GM12878 (cell line): ENCODE measurements at regions not wholly inside any gene's neighbourhood (a gene's known extent, or its start where the extent isn't known, plus 50 kb on each side); places are given as distances from the start of the nearest gene placed in this dataset.

ENCODE experiments used
- ATAC-seq: fragments of 200-7000 bp; cut with Tn5 transposase; 3 replicates; pipeline ENCODE4 v1.9.1; 2020; ENCODE audit warnings: mild to moderate bottlenecking, moderate library complexity
- BruUV-seq: library from RNA; stranded (reverse); fragments of 400-500 nt; replicated peaks from 2 replicates; lab custom pipeline; 2021; lab: Mats Ljungman, UMichigan
- CTCF ChIA-PET: fragments of 300-600 bp; sonication (Branson Sonifier 250); formaldehyde crosslinking; extraction: SDS; loops from one replicate; lab custom pipeline; 2021; ENCODE audit warnings: inconsistent platforms; lab: Yijun Ruan, JAX
- POLR2A ChIA-PET: fragments of 350-600 bp; formaldehyde crosslinking; extraction: SDS; loops from one replicate; lab custom pipeline; 2021; ENCODE audit warnings: inconsistent platforms; lab: Charles Lee
- RAD21 ChIA-PET: fragments of 300-600 bp; sonication (Branson Sonifier 250); formaldehyde crosslinking; loops from one replicate; lab custom pipeline; 2023; ENCODE audit warnings: antibody characterized with exemption; ENCODE audit not compliant: unreplicated experiment; lab: Charles Lee
- SMC1A ChIA-PET: fragments of 300-600 bp; sonication (Branson Sonifier 250); formaldehyde crosslinking; loops from one replicate; lab custom pipeline; 2023; ENCODE audit not compliant: unreplicated experiment, uncharacterized antibody; lab: Charles Lee
- DNase-seq: peaks from one replicate; pipeline ENCODE4 v3.0.0-alpha.2; 2011; ENCODE audit warnings: low read depth, low spot score
- FAIRE-seq: peaks from 3 replicates; lab custom pipeline; 2011; peaks lifted over from hg19 to GRCh38; lab: Jason Lieb, UNC
- H2AFZ ChIP-seq: 2 replicates; pipeline ENCODE4 v1.6.0; 2011; ENCODE audit warnings: low read depth, low read length, control low read depth; ENCODE audit not compliant: control insufficient read depth
- H3K27ac ChIP-seq: 2 replicates; pipeline ENCODE4 v1.5.1; 2011; ENCODE audit warnings: control low read depth; ENCODE audit not compliant: control insufficient read depth, insufficient read depth
- H3K27me3 ChIP-seq, 2 experiments: replicated peaks in 1 of 2; 2 replicates each; pipeline versions ENCODE4 v1.6.0 to v1.6.1; 2011; ENCODE audit warnings: low read length in 1 of 2; ENCODE audit not compliant: control insufficient read depth in 2 of 2, insufficient read depth in 2 of 2
- H3K36me3 ChIP-seq, 2 experiments: 2 replicates each; pipeline ENCODE4 v1.5.1; 2011; ENCODE audit warnings: low read length in 1 of 2; ENCODE audit not compliant: control insufficient read depth in 2 of 2, insufficient read depth in 2 of 2
- H3K4me1 ChIP-seq: 2 replicates; pipeline ENCODE4 v1.6.1; 2011; ENCODE audit warnings: mild to moderate bottlenecking, low read length, moderate library complexity, mixed read lengths; ENCODE audit not compliant: control insufficient read depth, insufficient read depth
- H3K4me2 ChIP-seq: 2 replicates; pipeline ENCODE4 v1.6.0; 2011; ENCODE audit warnings: control low read depth; ENCODE audit not compliant: control insufficient read depth, insufficient read depth
- H3K4me3 ChIP-seq: fragments of 200-600 bp; sonication (generic); 2 replicates; pipeline ENCODE4 v1.5.1; 2016
- H3K79me2 ChIP-seq: 2 replicates; pipeline ENCODE4 v1.6.0; 2011; ENCODE audit warnings: low read length; ENCODE audit not compliant: control insufficient read depth, insufficient read depth
- H3K9ac ChIP-seq: 2 replicates; pipeline ENCODE4 v1.8.0; 2011; ENCODE audit warnings: low read length, control low read depth, mixed read lengths; ENCODE audit not compliant: control insufficient read depth, insufficient read depth
- H3K9me3 ChIP-seq: replicated peaks from 3 replicates; pipeline ENCODE4 v1.5.1; 2011; ENCODE audit warnings: mild to moderate bottlenecking, low read length; ENCODE audit not compliant: control insufficient read depth, insufficient read depth
- H4K20me1 ChIP-seq: 2 replicates; pipeline ENCODE4 v1.6.0; 2011; ENCODE audit not compliant: control insufficient read depth, insufficient read depth
- CBX5 ChIP-seq: sonication (generic); IDR thresholded peaks from 2 replicates; pipeline ENCODE4 v1.6.1; 2016; ENCODE audit warnings: low read depth, moderate library complexity, mild to moderate bottlenecking, inconsistent platforms
- MTA2 ChIP-seq: fragments of 450-650 bp; IDR thresholded peaks from 2 replicates; pipeline ENCODE4 v1.6.1; 2016; ENCODE audit warnings: low read depth, mild to moderate bottlenecking, moderate library complexity
- NFYB ChIP-seq: IDR thresholded peaks from 2 replicates; pipeline ENCODE4 v1.6.1; 2011; ENCODE audit warnings: low read depth, mild to moderate bottlenecking, low read length, improper control_type of control experiment, moderate library complexity; ENCODE audit not compliant: insufficient read depth
- PAX5 ChIP-seq: IDR thresholded peaks from 2 replicates; pipeline ENCODE4 v1.6.1; 2011; ENCODE audit warnings: low read depth, low read length, borderline replicate concordance
- SMARCA5 ChIP-seq: fragments of 450-650 bp; IDR thresholded peaks from 2 replicates; pipeline ENCODE4 v1.6.1; 2017; ENCODE audit warnings: mild to moderate bottlenecking
- SRF ChIP-seq, 2 experiments: IDR thresholded peaks; 2 replicates each; pipeline ENCODE4 v1.6.1; 2011; ENCODE audit warnings: low read depth in 2 of 2, low read length in 2 of 2, mild to moderate bottlenecking in 1 of 2, moderate library complexity in 1 of 2
- ZNF207 ChIP-seq: fragments of 450-650 bp; IDR thresholded peaks from 2 replicates; pipeline ENCODE4 v1.6.1; 2014; ENCODE audit warnings: antibody characterized with exemption, mild to moderate bottlenecking, borderline replicate concordance
- ZNF217 ChIP-seq: fragments of 450-650 bp; IDR thresholded peaks from 2 replicates; pipeline ENCODE4 v1.6.1; 2017; ENCODE audit warnings: antibody characterized with exemption, mild to moderate bottlenecking
- WGBS: methylation state at CpG from one replicate; pipeline ENCODE4 v1.1.6; 2016; ENCODE audit warnings: low lambda C conversion rate; ENCODE audit not compliant: insufficient replicate concordance, insufficient coverage; ENCODE audit errors: missing lambda C conversion rate; 5-methylcytosine and 5-hydroxymethylcytosine counted together
- in situ Hi-C: fragments of 300-500 bp; cut with MboI; formaldehyde crosslinking; loops from 9 replicates; pipeline ENCODE4 v1.14.3; 2018; ENCODE audit warnings: mixed read lengths
- intact Hi-C: fragments of 100-400 bp; cut with micrococcal nuclease; formaldehyde crosslinking; loops from one replicate; pipeline ENCODE4 v1.14.2; 2022; ENCODE audit not compliant: unreplicated experiment
- TF ChIP-seq, protein P1 (sequence below): IDR thresholded peaks from 2 replicates; pipeline ENCODE4 v1.6.1; 2011; ENCODE audit warnings: low read depth, low read length, improper control_type of control experiment, borderline replicate concordance

DNA sequence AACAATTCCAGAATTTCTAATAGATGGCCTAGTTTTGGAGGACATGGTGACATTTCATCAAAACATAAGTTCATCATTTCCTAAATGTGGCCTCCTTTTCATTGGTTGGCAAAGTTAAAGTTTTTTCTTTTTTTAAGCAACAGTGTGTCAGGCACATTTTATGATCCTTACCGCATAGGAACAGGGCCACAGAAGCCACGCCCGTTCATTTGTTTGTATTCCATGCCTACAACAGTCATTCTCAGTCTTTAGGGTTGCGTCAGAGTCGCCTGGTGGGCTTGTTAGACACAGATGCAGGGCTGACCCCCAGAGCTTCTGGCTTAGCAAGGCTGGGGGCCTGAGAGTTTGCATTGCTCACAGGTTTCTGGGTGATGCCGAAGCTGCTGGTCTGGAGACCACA, 130.2 kb downstream of the HSD17B3 start:
- ChIA-PET RAD21 (no interaction called here), CTCF (no interaction called here), POLR2A (no interaction called here), SMC1A (interaction anchor here (0.6 kb wide), 1 partner anchor 843 kb away, joined by 3 read pairs; no protein-coding TSS in a partner anchor)
- Histone ChIP-seq H3K9ac (no peak overlapping the region), H3K27me3 (peaks cover 0 to 4% of the 10 kb centered on the region in 2 experiments; a peak in 1 of 4 replicates), H3K79me2 (no peaks in the 10 kb centered on the region), H4K20me1 (no peaks in the 10 kb centered on the region), H3K36me3 (no peaks in the 10 kb centered on the region), H3K4me1 (no peaks in the 10 kb centered on the region), H3K9me3 (no peaks in the 10 kb centered on the region), H3K4me2 (no peak overlapping the region), H3K27ac (no peak overlapping the region), H2AFZ (no peak overlapping the region), H3K4me3 (no peak overlapping the region)
- TF ChIP-seq ZNF207 (no peak), ZNF217 (no peak), NFYB (no peak), CBX5 (no peak), SRF (IDR thresholded peaks at IDR 0.05; ENCODE audit: low read depth in 2 of 2, low read length in 2 of 2) (no peak), MTA2 (no peak), PAX5 (no peak), SMARCA5 (no peak)
- TF ChIP-seq, protein P1, sequence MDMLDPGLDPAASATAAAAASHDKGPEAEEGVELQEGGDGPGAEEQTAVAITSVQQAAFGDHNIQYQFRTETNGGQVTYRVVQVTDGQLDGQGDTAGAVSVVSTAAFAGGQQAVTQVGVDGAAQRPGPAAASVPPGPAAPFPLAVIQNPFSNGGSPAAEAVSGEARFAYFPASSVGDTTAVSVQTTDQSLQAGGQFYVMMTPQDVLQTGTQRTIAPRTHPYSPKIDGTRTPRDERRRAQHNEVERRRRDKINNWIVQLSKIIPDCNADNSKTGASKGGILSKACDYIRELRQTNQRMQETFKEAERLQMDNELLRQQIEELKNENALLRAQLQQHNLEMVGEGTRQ, result no peak
- ATAC-seq (no peak), DNase-seq (no peak), FAIRE-seq (no peak)
- in situ Hi-C loops (no loop called here), intact Hi-C loops (no loop called here)
- no TSS peak for BruUV-seq
- 34% methylated on average over 6 of the region's 6 CpGs for WGBS
